Uterus (tissue), 2 donors: ENCODE measurements at regions not wholly inside any gene's neighbourhood (a gene's known extent, or its start where the extent isn't known, plus 50 kb on each side); places are given as distances from the start of the nearest gene placed in this dataset.

Experiments
- CTCF ChIP-seq, 4 experiments: fragments of 200-600 bp in 2 of 4; fragments of 450-650 bp in 2 of 4; sonication (generic) in 2 of 4; IDR thresholded peaks; one replicate each; pipeline ENCODE4 v1.5.1; 2016 to 2019; ENCODE audit warnings: antibody characterized with exemption in 4 of 4, mild to moderate bottlenecking in 2 of 4, moderate library complexity in 1 of 4
- POLR2A ChIP-seq, 2 donors: fragments of 450-650 bp; IDR thresholded peaks; one replicate each; pipeline ENCODE4 v1.6.1; 2016; ENCODE audit warnings: antibody characterized with exemption in 2 of 2, mild to moderate bottlenecking in 1 of 2, moderate library complexity in 1 of 2

- no peak for TF ChIP-seq POLR2A (IDR thresholded peaks at IDR 0.05)
- no peak for TF ChIP-seq CTCF (IDR thresholded peaks at IDR 0.05)
These were observed 103.9 kb upstream of the MAOA start for GRCh38 chrX:43552156-43552555.
